Ishikawa (cell line): ENCODE measurements at regions not wholly inside any gene's neighbourhood (a gene's known extent, or its start where the extent isn't known, plus 50 kb on each side); places are given as distances from the start of the nearest gene placed in this dataset.

ENCODE experiments used
- CEBPB ChIP-seq: IDR thresholded peaks from 2 replicates; pipeline ENCODE4 v1.6.1; 2012
- EP300 ChIP-seq: IDR thresholded peaks from 2 replicates; pipeline ENCODE4 v1.6.1; 2012; ENCODE audit warnings: borderline replicate concordance
- MAX ChIP-seq: IDR thresholded peaks from 2 replicates; pipeline ENCODE4 v1.6.1; 2012
- RAD21 ChIP-seq: IDR thresholded peaks from 2 replicates; pipeline ENCODE4 v1.6.1; 2012; ENCODE audit warnings: low read depth

- TF ChIP-seq MAX (no peak), RAD21 (no peak), CEBPB (no peak), EP300 (no peak)
Measured at GRCh38 chr15:53223815-53224214, 433.7 kb upstream of the ONECUT1 start.
